ENCODE measurements at regions not wholly inside any gene's neighbourhood (a gene's known extent, or its start where the extent isn't known, plus 50 kb on each side); places are given as distances from the start of the nearest gene placed in this dataset.

GRCh38 chr1:216935901-216936300 is 212.7 kb upstream of the ESRRG start:
- no peak overlapping the region for H3K4me3 ChIP-seq
- no peak for DNase-seq
- 43 to 70% methylated on average over 3 of the region's 3 CpGs for WGBS, 2 donors
- intact Hi-C loops (cut with DNase I): no loop called here
- H3K36me3 ChIP-seq: no peaks in the 10 kb centered on the region
- no peaks in the 10 kb centered on the region for H3K27me3 ChIP-seq
- H3K4me1 ChIP-seq: no peaks in the 10 kb centered on the region
- H3K9me3 ChIP-seq: no peaks in the 10 kb centered on the region
- TF ChIP-seq EP300 (IDR thresholded peaks at IDR 0.05): no peak
- TF ChIP-seq CTCF (IDR thresholded peaks at IDR 0.05): no peak
- no peak for TF ChIP-seq POLR2AphosphoS5 (IDR thresholded peaks at IDR 0.05)
- TF ChIP-seq POLR2A (IDR thresholded peaks at IDR 0.05): no peak
- H3K27ac ChIP-seq: no peak overlapping the region

- Histone ChIP-seq H3K4me1 (no peaks in the 10 kb centered on the region), H3K36me3 (no peaks in the 10 kb centered on the region), H3K9me3 (no peaks in the 10 kb centered on the region), H3K4me3 (no peak overlapping the region), H3K27ac (no peak overlapping the region), H3K27me3 (no peaks in the 10 kb centered on the region)
- DNase-seq: no peak
- 94 to 96% methylated on average over 3 of the region's 3 CpGs for WGBS, 2 donors
- intact Hi-C loops (cut with DNase I): no loop called here
- TF ChIP-seq POLR2AphosphoS5 (IDR thresholded peaks at IDR 0.05): no peak
- TF ChIP-seq EP300 (IDR thresholded peaks at IDR 0.05): no peak
- TF ChIP-seq POLR2A (IDR thresholded peaks at IDR 0.05): no peak
- no peak for TF ChIP-seq CTCF (IDR thresholded peaks at IDR 0.05)
These were observed 209.2 kb upstream of the ESRRG start for GRCh38 chr1:216932424-216932823.

- 80 to 86% methylated on average over 2 of the region's 2 CpGs for WGBS, 2 donors
- no peaks in the 10 kb centered on the region for H3K4me1 ChIP-seq
- no peak overlapping the region for H3K27ac ChIP-seq
- intact Hi-C loops (cut with DNase I): no loop called here
- H3K9me3 ChIP-seq: no peaks in the 10 kb centered on the region
- TF ChIP-seq POLR2AphosphoS5 (IDR thresholded peaks at IDR 0.05): no peak
- no peak for TF ChIP-seq POLR2A (IDR thresholded peaks at IDR 0.05)
- no peak for TF ChIP-seq EP300 (IDR thresholded peaks at IDR 0.05)
- no peak for TF ChIP-seq CTCF (IDR thresholded peaks at IDR 0.05)
- H3K27me3 ChIP-seq: no peaks in the 10 kb centered on the region
- DNase-seq: no peak
- no peak overlapping the region for H3K4me3 ChIP-seq
- H3K36me3 ChIP-seq: no peaks in the 10 kb centered on the region
These were observed 206.8 kb upstream of the ESRRG start for GRCh38 chr1:216929870-216930582.

- no peaks in the 10 kb centered on the region for H3K9me3 ChIP-seq
- H3K36me3 ChIP-seq: no peaks in the 10 kb centered on the region
- no peak for TF ChIP-seq CTCF (IDR thresholded peaks at IDR 0.05)
- TF ChIP-seq POLR2A (IDR thresholded peaks at IDR 0.05): no peak
- no peak for TF ChIP-seq POLR2AphosphoS5 (IDR thresholded peaks at IDR 0.05)
- TF ChIP-seq EP300 (IDR thresholded peaks at IDR 0.05): no peak
- no peak overlapping the region for H3K27ac ChIP-seq
- intact Hi-C loops (cut with DNase I): no loop called here
- H3K4me3 ChIP-seq: no peak overlapping the region
- no peaks in the 10 kb centered on the region for H3K27me3 ChIP-seq
- H3K4me1 ChIP-seq: no peaks in the 10 kb centered on the region
- no peak for DNase-seq
- 93 to 94% methylated on average over 6 of the region's 6 CpGs for WGBS, 2 donors
These were observed 204.4 kb upstream of the ESRRG start for GRCh38 chr1:216927633-216928032.
